ENCODE measurements at regions not wholly inside any gene's neighbourhood (a gene's known extent, or its start where the extent isn't known, plus 50 kb on each side); places are given as distances from the start of the nearest gene placed in this dataset.

GRCh38 chr5:3736926-3737325 is 141.3 kb downstream of the IRX1 start:
- no peak for DNase-seq

GRCh38 chr5:3738919-3739318 is 143.3 kb downstream of the IRX1 start:
- no peak for DNase-seq

- DNase-seq: no peak
These were observed 145.1 kb downstream of the IRX1 start for GRCh38 chr5:3740546-3741373.

GRCh38 chr5:3741374-3741770 is 145.7 kb downstream of the IRX1 start:
- DNase-seq: no peak

- DNase-seq: no peak
These were observed 147.1 kb downstream of the IRX1 start for GRCh38 chr5:3742750-3743149.

- no peak for DNase-seq
These were observed 156.2 kb downstream of the IRX1 start for GRCh38 chr5:3751846-3752245.

GRCh38 chr5:3778000-3778550 is 182.4 kb downstream of the IRX1 start:
- DNase-seq: no peak

- DNase-seq: no peak
These were observed 183.3 kb downstream of the IRX1 start for GRCh38 chr5:3778945-3779344.

- DNase-seq: no peak
These were observed 184.6 kb downstream of the IRX1 start for GRCh38 chr5:3780278-3780677.

GRCh38 chr5:3780907-3781306 is 185.3 kb downstream of the IRX1 start:
- DNase-seq: no peak

GRCh38 chr5:3784854-3785253 is 189.2 kb downstream of the IRX1 start:
- DNase-seq: no peak

GRCh38 chr5:3786165-3786564 is 190.5 kb downstream of the IRX1 start:
- DNase-seq: no peak

- no peak for DNase-seq
These were observed 191.3 kb downstream of the IRX1 start for GRCh38 chr5:3786891-3787430.

- no peak for DNase-seq
These were observed 192.0 kb downstream of the IRX1 start for GRCh38 chr5:3787604-3788003.

- no peak for DNase-seq
These were observed 194.0 kb downstream of the IRX1 start for GRCh38 chr5:3789519-3790193.

GRCh38 chr5:3793162-3793561 is 197.5 kb downstream of the IRX1 start:
- DNase-seq: no peak

- no peak for DNase-seq
These were observed 199.0 kb downstream of the IRX1 start for GRCh38 chr5:3794611-3795010.

- DNase-seq: no peak
These were observed 201.1 kb downstream of the IRX1 start for GRCh38 chr5:3796736-3797135.

GRCh38 chr5:3801967-3802366 is 206.3 kb downstream of the IRX1 start:
- DNase-seq: no peak

- DNase-seq: no peak
These were observed 213.8 kb downstream of the IRX1 start for GRCh38 chr5:3809455-3809854.

GRCh38 chr5:3811116-3811515 is 215.5 kb downstream of the IRX1 start:
- no peak for DNase-seq

- no peak for DNase-seq
These were observed 223.0 kb downstream of the IRX1 start for GRCh38 chr5:3818624-3819023.

- DNase-seq: no peak
These were observed 230.2 kb downstream of the IRX1 start for GRCh38 chr5:3825531-3826451.
